Endothelial cell (in vitro differentiated cells): ENCODE measurements at regions not wholly inside any gene's neighbourhood (a gene's known extent, or its start where the extent isn't known, plus 50 kb on each side); places are given as distances from the start of the nearest gene placed in this dataset.

Experiments used
- DNase-seq: peaks from one replicate; pipeline ENCODE4 v3.0.0; 2021; ENCODE audit warnings: low spot score
- H3K27ac Mint-ChIP-seq: one replicate; pipeline ENCODE4 v1.8.0; 2021; ENCODE audit warnings: mixed read lengths, inconsistent platforms; ENCODE audit not compliant: unreplicated experiment
- H3K27me3 Mint-ChIP-seq: one replicate; pipeline ENCODE4 v1.8.0; 2021; ENCODE audit warnings: mild to moderate bottlenecking, moderate library complexity, mixed read lengths, inconsistent platforms; ENCODE audit not compliant: unreplicated experiment
- H3K36me3 Mint-ChIP-seq: one replicate; pipeline ENCODE4 v1.8.0; 2021; ENCODE audit warnings: mild to moderate bottlenecking, low read depth, mixed read lengths, inconsistent platforms; ENCODE audit not compliant: unreplicated experiment
- H3K4me1 Mint-ChIP-seq: one replicate; pipeline ENCODE4 v1.8.0; 2021; ENCODE audit warnings: mild to moderate bottlenecking, mixed read lengths, inconsistent platforms; ENCODE audit not compliant: unreplicated experiment
- H3K4me3 Mint-ChIP-seq: one replicate; pipeline ENCODE4 v1.8.0; 2021; ENCODE audit warnings: mild to moderate bottlenecking, mixed read lengths, inconsistent platforms; ENCODE audit not compliant: unreplicated experiment
- H3K9me3 Mint-ChIP-seq: one replicate; pipeline ENCODE4 v1.8.0; 2021; ENCODE audit warnings: mixed read lengths, inconsistent platforms; ENCODE audit not compliant: unreplicated experiment
- CTCF ChIP-seq: fragments of 200-600 bp; sonication (generic); IDR thresholded peaks from one replicate; pipeline ENCODE4 v1.5.0; 2021; ENCODE audit warnings: antibody characterized with exemption; ENCODE audit not compliant: unreplicated experiment

- H3K9me3 Mint-ChIP-seq, result no peaks in the 10 kb centered on the region
- no peak overlapping the region for H3K4me3 Mint-ChIP-seq
- TF ChIP-seq CTCF, result no peak
- no peaks in the 10 kb centered on the region for H3K36me3 Mint-ChIP-seq
- H3K4me1 Mint-ChIP-seq, result no peaks in the 10 kb centered on the region
- DNase-seq, result no peak
- no peak overlapping the region for H3K27ac Mint-ChIP-seq
- H3K27me3 Mint-ChIP-seq, result no peaks in the 10 kb centered on the region
Observed at GRCh38 chr5:18772475-18772874, 1138.2 kb downstream of the TAF11L14 start.

- H3K4me3 Mint-ChIP-seq, result no peak overlapping the region
- H3K36me3 Mint-ChIP-seq, result no peaks in the 10 kb centered on the region
- H3K27ac Mint-ChIP-seq, result no peak overlapping the region
- no peak for DNase-seq
- H3K27me3 Mint-ChIP-seq, result peaks cover 5% of the 10 kb centered on the region
- H3K4me1 Mint-ChIP-seq, result no peaks in the 10 kb centered on the region
- H3K9me3 Mint-ChIP-seq, result no peaks in the 10 kb centered on the region
- TF ChIP-seq CTCF, result no peak
Observed at GRCh38 chr5:18778225-18778624, 1144.0 kb downstream of the TAF11L14 start.

GRCh38 chr5:18789218-18789998, 1155.1 kb downstream of the TAF11L14 start:
- H3K36me3 Mint-ChIP-seq, result no peaks in the 10 kb centered on the region
- TF ChIP-seq CTCF, result no peak
- no peak overlapping the region for H3K4me3 Mint-ChIP-seq
- no peaks in the 10 kb centered on the region for H3K27me3 Mint-ChIP-seq
- no peak overlapping the region for H3K27ac Mint-ChIP-seq
- H3K4me1 Mint-ChIP-seq, result peaks cover 2% of the 10 kb centered on the region
- H3K9me3 Mint-ChIP-seq, result no peaks in the 10 kb centered on the region
- no peak for DNase-seq

- no peak overlapping the region for H3K27ac Mint-ChIP-seq
- no peaks in the 10 kb centered on the region for H3K27me3 Mint-ChIP-seq
- no peaks in the 10 kb centered on the region for H3K9me3 Mint-ChIP-seq
- TF ChIP-seq CTCF, result no peak
- no peak for DNase-seq
- H3K4me3 Mint-ChIP-seq, result no peak overlapping the region
- no peaks in the 10 kb centered on the region for H3K36me3 Mint-ChIP-seq
- H3K4me1 Mint-ChIP-seq, result peaks cover 4% of the 10 kb centered on the region
Observed at GRCh38 chr5:18792145-18792544, 1157.9 kb downstream of the TAF11L14 start.

GRCh38 chr5:18797222-18797621, 1163.0 kb downstream of the TAF11L14 start:
- Mint-ChIP-seq H3K4me3 (no peak overlapping the region), H3K36me3 (peaks cover 3% of the 10 kb centered on the region), H3K27ac (no peak overlapping the region), H3K4me1 (peaks cover 14% of the 10 kb centered on the region), H3K9me3 (no peaks in the 10 kb centered on the region), H3K27me3 (peaks cover 3% of the 10 kb centered on the region)
- DNase-seq, result no peak
- TF ChIP-seq CTCF, result no peak
